ENCODE measurements at regions not wholly inside any gene's neighbourhood (a gene's known extent, or its start where the extent isn't known, plus 50 kb on each side); places are given as distances from the start of the nearest gene placed in this dataset.

DNA sequence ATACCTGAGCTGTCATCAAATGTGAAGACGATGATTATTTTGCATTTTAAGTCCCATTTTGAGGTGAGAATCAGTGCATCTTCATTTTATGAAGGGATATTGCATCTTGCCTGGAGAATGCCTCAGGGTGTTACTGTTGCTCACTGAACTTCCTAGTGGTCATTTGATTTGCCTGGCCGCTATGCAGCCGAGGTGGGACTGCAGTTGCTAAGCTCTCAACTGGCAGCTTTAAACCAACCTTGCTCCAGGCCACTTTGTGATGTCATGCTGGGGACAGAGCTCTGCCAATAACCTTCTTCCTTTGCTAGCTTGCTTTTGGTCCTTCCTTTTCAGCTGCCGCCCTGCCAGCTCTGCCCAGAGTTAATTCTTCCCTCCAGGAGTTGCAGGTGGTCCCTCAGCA is 409.4 kb upstream of the B3GAT1 start:
- no peak overlapping the region for H3K27ac Mint-ChIP-seq

DNA sequence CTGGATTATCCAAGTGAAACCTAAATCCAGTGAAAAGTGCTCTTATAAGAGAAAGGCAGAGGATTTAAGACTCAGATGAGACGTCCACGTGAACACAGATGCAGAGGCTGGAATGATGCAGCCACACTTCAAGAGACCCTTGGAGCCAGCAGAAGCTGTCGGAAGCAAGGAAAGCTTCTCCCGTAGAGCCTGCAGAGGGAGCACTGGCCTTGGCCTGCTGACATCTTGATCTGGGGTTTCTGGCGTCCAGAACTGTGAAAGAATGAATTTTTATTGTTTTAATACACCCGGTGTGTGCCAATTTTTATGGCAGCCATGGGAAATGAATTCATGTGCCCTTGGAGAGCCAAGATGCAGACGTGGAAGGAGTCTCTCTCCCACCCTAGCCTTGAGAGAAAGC is 407.0 kb upstream of the B3GAT1 start:
- peaks cover 23% of the 10 kb centered on the region for H3K27me3 Mint-ChIP-seq (ENCODE audit: low read depth)
- no peaks in the 10 kb centered on the region for H3K36me3 Mint-ChIP-seq (ENCODE audit: low read depth)
- no peaks in the 10 kb centered on the region for H3K9me3 Mint-ChIP-seq
- no peak overlapping the region for H3K27ac Mint-ChIP-seq
- no peaks in the 10 kb centered on the region for H3K4me1 Mint-ChIP-seq
- TF ChIP-seq, protein P1, sequence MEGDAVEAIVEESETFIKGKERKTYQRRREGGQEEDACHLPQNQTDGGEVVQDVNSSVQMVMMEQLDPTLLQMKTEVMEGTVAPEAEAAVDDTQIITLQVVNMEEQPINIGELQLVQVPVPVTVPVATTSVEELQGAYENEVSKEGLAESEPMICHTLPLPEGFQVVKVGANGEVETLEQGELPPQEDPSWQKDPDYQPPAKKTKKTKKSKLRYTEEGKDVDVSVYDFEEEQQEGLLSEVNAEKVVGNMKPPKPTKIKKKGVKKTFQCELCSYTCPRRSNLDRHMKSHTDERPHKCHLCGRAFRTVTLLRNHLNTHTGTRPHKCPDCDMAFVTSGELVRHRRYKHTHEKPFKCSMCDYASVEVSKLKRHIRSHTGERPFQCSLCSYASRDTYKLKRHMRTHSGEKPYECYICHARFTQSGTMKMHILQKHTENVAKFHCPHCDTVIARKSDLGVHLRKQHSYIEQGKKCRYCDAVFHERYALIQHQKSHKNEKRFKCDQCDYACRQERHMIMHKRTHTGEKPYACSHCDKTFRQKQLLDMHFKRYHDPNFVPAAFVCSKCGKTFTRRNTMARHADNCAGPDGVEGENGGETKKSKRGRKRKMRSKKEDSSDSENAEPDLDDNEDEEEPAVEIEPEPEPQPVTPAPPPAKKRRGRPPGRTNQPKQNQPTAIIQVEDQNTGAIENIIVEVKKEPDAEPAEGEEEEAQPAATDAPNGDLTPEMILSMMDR (IDR thresholded peaks at IDR 0.05; ENCODE audit: unreplicated experiment in 3 of 3), result peak in 1 of 3 experiments; percentile 22
- no peak overlapping the region for H3K4me3 Mint-ChIP-seq

More for the DNA sequence above, 409.4 kb upstream of the B3GAT1 start:
- TF ChIP-seq, protein P1 (IDR thresholded peaks at IDR 0.05; ENCODE audit: unreplicated experiment in 3 of 3), result no peak
- H3K27me3 Mint-ChIP-seq (ENCODE audit: low read depth), result peaks cover 20% of the 10 kb centered on the region
- no peaks in the 10 kb centered on the region for H3K4me1 Mint-ChIP-seq
- H3K4me3 Mint-ChIP-seq, result no peak overlapping the region
- H3K9me3 Mint-ChIP-seq, result no peaks in the 10 kb centered on the region
- H3K36me3 Mint-ChIP-seq (ENCODE audit: low read depth), result no peaks in the 10 kb centered on the region

DNA sequence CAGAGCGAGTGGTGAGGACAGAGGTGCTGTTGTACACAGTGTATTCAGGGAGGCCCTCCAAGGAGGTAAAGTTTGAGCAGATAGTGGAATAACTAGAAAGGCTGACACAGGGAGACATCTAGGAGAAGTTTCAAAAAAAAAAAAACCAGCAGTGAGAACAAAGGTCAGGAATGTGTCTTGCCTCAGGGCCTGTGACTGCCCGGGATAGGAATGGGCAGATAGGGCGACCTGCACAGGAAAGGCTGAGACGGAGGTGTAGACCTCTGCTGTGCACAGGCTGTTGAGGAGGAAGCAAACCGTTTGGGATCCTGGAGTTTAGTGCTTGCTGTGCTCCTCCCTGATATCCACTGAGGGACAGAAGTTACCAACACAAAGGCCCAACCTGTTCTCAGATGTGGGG is 406.5 kb upstream of the B3GAT1 start:
- Mint-ChIP-seq H3K4me3 (no peak overlapping the region), H3K27ac (no peak overlapping the region), H3K36me3 (ENCODE audit: low read depth) (no peaks in the 10 kb centered on the region), H3K27me3 (ENCODE audit: low read depth) (peaks cover 23% of the 10 kb centered on the region), H3K9me3 (no peaks in the 10 kb centered on the region), H3K4me1 (no peaks in the 10 kb centered on the region)
- TF ChIP-seq, protein P1 (IDR thresholded peaks at IDR 0.05; ENCODE audit: unreplicated experiment in 3 of 3), result no peak

DNA sequence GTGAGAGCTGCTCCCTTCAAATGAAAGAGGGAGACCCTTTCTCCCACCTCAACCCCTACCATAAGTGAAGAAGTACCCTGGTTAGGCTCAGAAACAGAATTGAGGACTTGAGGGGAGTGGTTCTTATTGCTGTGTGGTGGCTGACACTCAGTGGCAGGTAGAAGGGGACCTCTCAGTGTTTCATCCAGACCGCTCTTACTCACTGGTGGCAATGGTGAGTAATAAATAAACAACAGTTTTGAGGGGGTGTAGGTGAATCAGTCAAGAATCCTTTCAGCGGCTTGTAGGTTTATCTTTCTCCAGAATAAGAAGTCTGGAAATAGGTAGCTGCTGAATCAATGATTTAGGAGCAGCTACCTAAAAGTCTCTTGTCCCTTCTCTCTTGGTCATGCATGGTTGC is 403.4 kb upstream of the B3GAT1 start:
- Mint-ChIP-seq H3K4me3 (no peak overlapping the region), H3K4me1 (no peaks in the 10 kb centered on the region), H3K36me3 (ENCODE audit: low read depth) (no peaks in the 10 kb centered on the region), H3K27me3 (ENCODE audit: low read depth) (peaks cover 8% of the 10 kb centered on the region), H3K27ac (no peak overlapping the region), H3K9me3 (no peaks in the 10 kb centered on the region)
- TF ChIP-seq, protein P1 (IDR thresholded peaks at IDR 0.05; ENCODE audit: unreplicated experiment in 3 of 3), result no peak

DNA sequence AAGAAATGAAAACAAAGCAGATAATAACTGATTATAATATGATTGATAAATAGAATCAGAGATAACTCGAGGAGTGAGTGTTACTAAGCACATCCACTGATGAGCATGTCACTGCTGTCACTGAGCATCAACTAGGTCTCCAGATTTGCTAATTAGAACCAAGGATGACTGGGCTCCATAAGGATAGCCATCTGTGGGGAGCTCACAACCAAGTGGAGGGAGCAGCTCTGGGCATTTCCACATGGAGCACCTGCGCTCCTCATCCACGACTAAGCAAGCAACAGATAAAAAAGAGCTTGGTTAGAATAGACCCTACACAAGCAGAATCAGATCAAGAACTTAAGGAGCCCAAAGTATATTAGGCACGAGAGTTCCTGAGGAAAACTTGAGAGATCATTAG is 396.0 kb upstream of the B3GAT1 start:
- Mint-ChIP-seq H3K27ac (no peak overlapping the region), H3K36me3 (ENCODE audit: low read depth) (no peaks in the 10 kb centered on the region), H3K27me3 (ENCODE audit: low read depth) (no peaks in the 10 kb centered on the region), H3K4me3 (no peak overlapping the region), H3K4me1 (no peaks in the 10 kb centered on the region), H3K9me3 (no peaks in the 10 kb centered on the region)
- TF ChIP-seq, protein P1 (IDR thresholded peaks at IDR 0.05; ENCODE audit: unreplicated experiment in 3 of 3), result no peak

DNA sequence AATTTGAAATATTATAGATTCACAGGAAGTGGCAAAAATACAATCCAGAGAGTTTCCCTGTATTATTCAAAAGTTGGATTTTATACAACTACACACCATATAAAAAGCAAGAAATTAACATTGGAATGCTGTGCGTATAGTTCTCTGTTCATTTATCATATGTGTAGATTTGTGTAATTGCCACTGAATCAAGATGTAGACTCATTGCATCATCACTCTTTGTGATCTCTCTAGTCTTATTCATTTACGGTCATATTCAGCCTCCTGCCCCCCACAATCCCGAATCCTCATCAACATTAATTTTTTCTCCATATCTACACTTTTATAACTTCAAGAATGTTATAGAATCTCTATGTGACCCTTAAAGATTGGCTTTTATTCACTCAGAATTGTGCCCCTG is 390.6 kb upstream of the B3GAT1 start:
- TF ChIP-seq, protein P1 (IDR thresholded peaks at IDR 0.05; ENCODE audit: unreplicated experiment in 3 of 3), result no peak
- no peaks in the 10 kb centered on the region for H3K36me3 Mint-ChIP-seq (ENCODE audit: low read depth)
- H3K9me3 Mint-ChIP-seq, result no peaks in the 10 kb centered on the region
- peaks cover 28% of the 10 kb centered on the region for H3K4me1 Mint-ChIP-seq
- H3K27me3 Mint-ChIP-seq (ENCODE audit: low read depth), result peaks cover 10% of the 10 kb centered on the region
- no peak overlapping the region for H3K4me3 Mint-ChIP-seq
- no peak overlapping the region for H3K27ac Mint-ChIP-seq

Measured in nephron (organoid).